Glutamatergic neuron (in vitro differentiated cells): ENCODE measurements at regions not wholly inside any gene's neighbourhood (a gene's known extent, or its start where the extent isn't known, plus 50 kb on each side); places are given as distances from the start of the nearest gene placed in this dataset.

Experiments
- DNase-seq: peaks from one replicate; pipeline ENCODE4 v3.0.0; 2022
- H3K27ac Mint-ChIP-seq: one replicate; pipeline ENCODE4 v1.8.0; 2020; ENCODE audit warnings: mild to moderate bottlenecking, mixed read lengths, inconsistent platforms; ENCODE audit not compliant: unreplicated experiment
- H3K27me3 Mint-ChIP-seq: one replicate; pipeline ENCODE4 v1.8.0; 2020; ENCODE audit warnings: mild to moderate bottlenecking, moderate library complexity, mixed read lengths, inconsistent platforms; ENCODE audit not compliant: unreplicated experiment
- H3K36me3 Mint-ChIP-seq: one replicate; pipeline ENCODE4 v1.8.0; 2020; ENCODE audit warnings: mild to moderate bottlenecking, mixed read lengths, inconsistent platforms; ENCODE audit not compliant: unreplicated experiment
- H3K4me1 Mint-ChIP-seq: one replicate; pipeline ENCODE4 v1.8.0; 2020; ENCODE audit warnings: mild to moderate bottlenecking, low read depth, mixed read lengths, inconsistent platforms; ENCODE audit not compliant: unreplicated experiment
- H3K4me3 Mint-ChIP-seq: one replicate; pipeline ENCODE4 v1.8.0; 2020; ENCODE audit warnings: mild to moderate bottlenecking, mixed read lengths, inconsistent platforms; ENCODE audit not compliant: unreplicated experiment
- H3K9me3 Mint-ChIP-seq: one replicate; pipeline ENCODE4 v1.8.0; 2020; ENCODE audit warnings: mild to moderate bottlenecking, moderate library complexity, mixed read lengths, inconsistent platforms; ENCODE audit not compliant: unreplicated experiment
- TF ChIP-seq, protein P1 (sequence below): fragments of 200-600 bp; sonication (generic); IDR thresholded peaks from one replicate; pipeline ENCODE4 v1.5.0; 2021; ENCODE audit not compliant: partially characterized antibody, unreplicated experiment

- peaks cover 13% of the 10 kb centered on the region for H3K9me3 Mint-ChIP-seq
- no peak overlapping the region for H3K4me3 Mint-ChIP-seq
- no peak overlapping the region for H3K27ac Mint-ChIP-seq
- TF ChIP-seq, protein P1, sequence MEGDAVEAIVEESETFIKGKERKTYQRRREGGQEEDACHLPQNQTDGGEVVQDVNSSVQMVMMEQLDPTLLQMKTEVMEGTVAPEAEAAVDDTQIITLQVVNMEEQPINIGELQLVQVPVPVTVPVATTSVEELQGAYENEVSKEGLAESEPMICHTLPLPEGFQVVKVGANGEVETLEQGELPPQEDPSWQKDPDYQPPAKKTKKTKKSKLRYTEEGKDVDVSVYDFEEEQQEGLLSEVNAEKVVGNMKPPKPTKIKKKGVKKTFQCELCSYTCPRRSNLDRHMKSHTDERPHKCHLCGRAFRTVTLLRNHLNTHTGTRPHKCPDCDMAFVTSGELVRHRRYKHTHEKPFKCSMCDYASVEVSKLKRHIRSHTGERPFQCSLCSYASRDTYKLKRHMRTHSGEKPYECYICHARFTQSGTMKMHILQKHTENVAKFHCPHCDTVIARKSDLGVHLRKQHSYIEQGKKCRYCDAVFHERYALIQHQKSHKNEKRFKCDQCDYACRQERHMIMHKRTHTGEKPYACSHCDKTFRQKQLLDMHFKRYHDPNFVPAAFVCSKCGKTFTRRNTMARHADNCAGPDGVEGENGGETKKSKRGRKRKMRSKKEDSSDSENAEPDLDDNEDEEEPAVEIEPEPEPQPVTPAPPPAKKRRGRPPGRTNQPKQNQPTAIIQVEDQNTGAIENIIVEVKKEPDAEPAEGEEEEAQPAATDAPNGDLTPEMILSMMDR: no peak
- H3K36me3 Mint-ChIP-seq: no peaks in the 10 kb centered on the region
- peaks cover 17% of the 10 kb centered on the region for H3K27me3 Mint-ChIP-seq
- peaks cover 21% of the 10 kb centered on the region for H3K4me1 Mint-ChIP-seq
- DNase-seq: no peak
Measured at GRCh38 chr16:85387171-85387507, 226.0 kb upstream of the GSE1 start.

DNA sequence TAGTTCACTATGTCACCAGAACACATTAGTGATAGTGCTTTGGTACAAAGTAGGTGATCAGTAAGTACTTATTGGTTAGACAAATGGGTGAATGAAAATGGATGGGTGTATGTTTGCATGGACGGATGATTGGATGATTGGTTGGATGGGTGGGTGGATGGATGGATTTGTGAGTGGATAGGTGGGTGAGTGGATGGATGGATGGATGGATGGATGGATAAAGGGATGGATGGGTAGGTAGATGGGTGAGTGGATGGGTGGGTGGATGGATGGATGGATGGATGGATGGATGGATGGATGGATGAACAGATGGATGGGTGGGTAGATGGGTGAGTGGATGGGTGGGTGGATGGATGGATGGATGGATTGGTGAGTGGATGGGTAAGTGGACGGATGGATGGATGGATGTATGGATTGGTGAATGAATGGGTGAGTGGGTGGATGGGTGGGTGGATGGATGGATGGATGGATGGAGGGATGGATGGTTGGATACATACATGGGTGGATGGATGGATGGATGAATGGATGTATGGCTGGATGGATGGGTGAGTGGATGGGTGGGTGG, 225.3 kb upstream of the GSE1 start:
- TF ChIP-seq, protein P1: no peak
- Mint-ChIP-seq H3K27ac (no peak overlapping the region), H3K36me3 (no peaks in the 10 kb centered on the region), H3K27me3 (peaks cover 17% of the 10 kb centered on the region), H3K9me3 (peaks cover 13% of the 10 kb centered on the region), H3K4me3 (no peak overlapping the region), H3K4me1 (peaks cover 18% of the 10 kb centered on the region)
- DNase-seq: no peak

DNA sequence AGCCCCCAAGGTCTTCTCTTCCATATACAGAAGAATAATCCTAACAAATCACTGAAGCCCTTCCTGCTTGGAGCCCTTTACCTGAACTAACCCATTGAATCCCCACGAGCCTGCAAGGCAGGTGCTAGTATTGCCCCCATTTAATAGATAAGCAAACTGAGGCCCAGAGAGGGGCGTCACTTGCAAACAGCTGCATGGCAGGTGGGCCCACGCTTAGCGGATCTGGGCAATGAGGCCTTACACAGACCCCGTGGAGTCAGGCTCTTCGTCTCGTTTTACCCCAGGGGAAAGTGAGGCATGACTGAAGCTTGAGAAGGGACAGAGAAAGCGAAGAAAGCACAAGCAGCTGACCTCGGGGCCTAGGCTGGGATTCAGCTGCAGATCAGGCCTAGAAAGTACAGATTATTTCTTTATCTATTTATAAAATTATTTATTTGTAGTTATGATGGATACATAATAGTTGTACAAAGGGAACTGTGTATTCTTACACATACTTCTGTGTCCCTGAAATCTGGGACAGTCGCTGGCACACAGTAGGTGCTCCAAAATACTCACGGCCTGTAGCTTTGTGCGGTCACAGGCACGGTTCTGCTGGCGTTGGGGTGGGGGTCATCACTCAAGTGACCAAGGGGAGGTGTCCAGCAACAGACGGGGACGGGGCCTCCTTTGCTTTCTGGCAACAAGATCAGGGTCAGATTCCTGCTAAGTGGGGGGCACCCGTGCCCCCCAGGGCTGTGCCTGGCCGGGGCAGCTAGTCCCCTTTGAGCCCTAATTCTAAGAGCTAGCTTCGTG, 223.2 kb upstream of the GSE1 start:
- no peaks in the 10 kb centered on the region for H3K36me3 Mint-ChIP-seq
- TF ChIP-seq, protein P1: no peak
- H3K9me3 Mint-ChIP-seq: peaks cover 16% of the 10 kb centered on the region
- no peak for DNase-seq
- peaks cover 9% of the 10 kb centered on the region for H3K27me3 Mint-ChIP-seq
- peaks cover 22% of the 10 kb centered on the region for H3K4me1 Mint-ChIP-seq
- H3K4me3 Mint-ChIP-seq: no peak overlapping the region
- no peak overlapping the region for H3K27ac Mint-ChIP-seq

- Mint-ChIP-seq H3K36me3 (no peaks in the 10 kb centered on the region), H3K27me3 (peaks cover 9% of the 10 kb centered on the region), H3K4me1 (peaks cover 27% of the 10 kb centered on the region), H3K9me3 (peaks cover 19% of the 10 kb centered on the region), H3K27ac (no peak overlapping the region), H3K4me3 (no peak overlapping the region)
- TF ChIP-seq, protein P1: no peak
- peak; percentile 27 for DNase-seq
Measured at GRCh38 chr16:85390511-85391174, 222.5 kb upstream of the GSE1 start.
